ENCODE measurements at regions not wholly inside any gene's neighbourhood (a gene's known extent, or its start where the extent isn't known, plus 50 kb on each side); places are given as distances from the start of the nearest gene placed in this dataset.

GRCh38 chr14:82354126-82354525, 820.5 kb upstream of the SEL1L start:
- DNase-seq (ENCODE audit: low read depth in 3 of 3), result no peak

- no peak for DNase-seq (ENCODE audit: low read depth in 3 of 3)
Observed at GRCh38 chr14:82359201-82359600, 825.5 kb upstream of the SEL1L start.

GRCh38 chr14:82362452-82362851, 828.8 kb upstream of the SEL1L start:
- DNase-seq (ENCODE audit: low read depth in 3 of 3), result no peak

- no peak for DNase-seq (ENCODE audit: low read depth in 3 of 3)
Observed at GRCh38 chr14:82365471-82365870, 831.8 kb upstream of the SEL1L start.

GRCh38 chr14:82366803-82367202, 833.1 kb upstream of the SEL1L start:
- DNase-seq (ENCODE audit: low read depth in 3 of 3), result no peak

- no peak for DNase-seq (ENCODE audit: low read depth in 3 of 3)
Observed at GRCh38 chr14:82379291-82379690, 845.6 kb upstream of the SEL1L start.

GRCh38 chr14:82385048-82385447, 851.4 kb upstream of the SEL1L start:
- DNase-seq (ENCODE audit: low read depth in 3 of 3), result no peak

- DNase-seq (ENCODE audit: low read depth in 3 of 3), result no peak
Observed at GRCh38 chr14:82387699-82388098, 854.0 kb upstream of the SEL1L start.

- DNase-seq (ENCODE audit: low read depth in 3 of 3), result no peak
Observed at GRCh38 chr14:82388488-82388887, 854.8 kb upstream of the SEL1L start.

- no peak for DNase-seq (ENCODE audit: low read depth in 3 of 3)
Observed at GRCh38 chr14:82390586-82390985, 856.9 kb upstream of the SEL1L start.

- no peak for DNase-seq (ENCODE audit: low read depth in 3 of 3)
Observed at GRCh38 chr14:82394916-82395315, 861.3 kb upstream of the SEL1L start.

GRCh38 chr14:82398256-82398655, 864.6 kb upstream of the SEL1L start:
- no peak for DNase-seq (ENCODE audit: low read depth in 3 of 3)

GRCh38 chr14:82403987-82404386, 870.3 kb upstream of the SEL1L start:
- no peak for DNase-seq (ENCODE audit: low read depth in 3 of 3)

- DNase-seq (ENCODE audit: low read depth in 3 of 3), result no peak
Observed at GRCh38 chr14:82410064-82410463, 876.4 kb upstream of the SEL1L start.

- DNase-seq (ENCODE audit: low read depth in 3 of 3), result no peak
Observed at GRCh38 chr14:82411298-82411697, 877.6 kb upstream of the SEL1L start.

- DNase-seq (ENCODE audit: low read depth in 3 of 3), result no peak
Observed at GRCh38 chr14:82412545-82412944, 878.9 kb upstream of the SEL1L start.

GRCh38 chr14:82414853-82415539, 881.3 kb upstream of the SEL1L start:
- no peak for DNase-seq (ENCODE audit: low read depth in 3 of 3)

- DNase-seq (ENCODE audit: low read depth in 3 of 3), result no peak
Observed at GRCh38 chr14:82419933-82420332, 886.3 kb upstream of the SEL1L start.

- no peak for DNase-seq (ENCODE audit: low read depth in 3 of 3)
Observed at GRCh38 chr14:82420871-82421270, 887.2 kb upstream of the SEL1L start.

GRCh38 chr14:82421286-82421685, 887.6 kb upstream of the SEL1L start:
- DNase-seq (ENCODE audit: low read depth in 3 of 3), result no peak

GRCh38 chr14:82422230-82422629, 888.6 kb upstream of the SEL1L start:
- DNase-seq (ENCODE audit: low read depth in 3 of 3), result no peak

GRCh38 chr14:82425261-82425660, 891.6 kb upstream of the SEL1L start:
- no peak for DNase-seq (ENCODE audit: low read depth in 3 of 3)

- DNase-seq (ENCODE audit: low read depth in 3 of 3), result no peak
Observed at GRCh38 chr14:82431031-82431430, 897.4 kb upstream of the SEL1L start.
